Nephron (organoid): ENCODE measurements at regions not wholly inside any gene's neighbourhood (a gene's known extent, or its start where the extent isn't known, plus 50 kb on each side); places are given as distances from the start of the nearest gene placed in this dataset.

Experiments
- H3K27ac Mint-ChIP-seq, 3 experiments: 2 replicates each; pipeline ENCODE4 v1.8.0; 2020; ENCODE audit warnings: mixed read lengths in 3 of 3, mild to moderate bottlenecking in 2 of 3, moderate library complexity in 1 of 3
- H3K27me3 Mint-ChIP-seq: 2 replicates; pipeline ENCODE4 v1.8.0; 2021; ENCODE audit warnings: low read depth, mild to moderate bottlenecking, moderate library complexity, mixed read lengths
- H3K36me3 Mint-ChIP-seq: 2 replicates; pipeline ENCODE4 v1.8.0; 2020; ENCODE audit warnings: low read depth, mixed read lengths
- H3K4me1 Mint-ChIP-seq: 2 replicates; pipeline ENCODE4 v1.8.0; 2020; ENCODE audit warnings: mixed read lengths
- H3K4me3 Mint-ChIP-seq, 3 experiments: 2 replicates each; pipeline ENCODE4 v1.8.0; 2020; ENCODE audit warnings: mild to moderate bottlenecking in 3 of 3, mixed read lengths in 3 of 3, moderate library complexity in 2 of 3
- H3K9me3 Mint-ChIP-seq: 2 replicates; pipeline ENCODE4 v1.8.0; 2020; ENCODE audit warnings: mixed read lengths
- TF ChIP-seq, protein P1 (sequence below), 3 experiments: fragments of 200-600 bp; sonication (generic); IDR thresholded peaks; one replicate each; pipeline ENCODE4 v1.5.0; 2021; ENCODE audit warnings: antibody characterized with exemption in 3 of 3; ENCODE audit not compliant: unreplicated experiment in 3 of 3

GRCh38 chr15:96593735-96594134, 263.2 kb downstream of the NR2F2 start:
- TF ChIP-seq, protein P1, sequence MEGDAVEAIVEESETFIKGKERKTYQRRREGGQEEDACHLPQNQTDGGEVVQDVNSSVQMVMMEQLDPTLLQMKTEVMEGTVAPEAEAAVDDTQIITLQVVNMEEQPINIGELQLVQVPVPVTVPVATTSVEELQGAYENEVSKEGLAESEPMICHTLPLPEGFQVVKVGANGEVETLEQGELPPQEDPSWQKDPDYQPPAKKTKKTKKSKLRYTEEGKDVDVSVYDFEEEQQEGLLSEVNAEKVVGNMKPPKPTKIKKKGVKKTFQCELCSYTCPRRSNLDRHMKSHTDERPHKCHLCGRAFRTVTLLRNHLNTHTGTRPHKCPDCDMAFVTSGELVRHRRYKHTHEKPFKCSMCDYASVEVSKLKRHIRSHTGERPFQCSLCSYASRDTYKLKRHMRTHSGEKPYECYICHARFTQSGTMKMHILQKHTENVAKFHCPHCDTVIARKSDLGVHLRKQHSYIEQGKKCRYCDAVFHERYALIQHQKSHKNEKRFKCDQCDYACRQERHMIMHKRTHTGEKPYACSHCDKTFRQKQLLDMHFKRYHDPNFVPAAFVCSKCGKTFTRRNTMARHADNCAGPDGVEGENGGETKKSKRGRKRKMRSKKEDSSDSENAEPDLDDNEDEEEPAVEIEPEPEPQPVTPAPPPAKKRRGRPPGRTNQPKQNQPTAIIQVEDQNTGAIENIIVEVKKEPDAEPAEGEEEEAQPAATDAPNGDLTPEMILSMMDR (IDR thresholded peaks at IDR 0.05; ENCODE audit: unreplicated experiment in 3 of 3), result no peak
- Mint-ChIP-seq H3K27me3 (peaks cover 5% of the 10 kb centered on the region), H3K27ac (no peak overlapping the region), H3K9me3 (no peaks in the 10 kb centered on the region), H3K4me3 (no peak overlapping the region), H3K4me1 (no peaks in the 10 kb centered on the region), H3K36me3 (no peaks in the 10 kb centered on the region)

DNA sequence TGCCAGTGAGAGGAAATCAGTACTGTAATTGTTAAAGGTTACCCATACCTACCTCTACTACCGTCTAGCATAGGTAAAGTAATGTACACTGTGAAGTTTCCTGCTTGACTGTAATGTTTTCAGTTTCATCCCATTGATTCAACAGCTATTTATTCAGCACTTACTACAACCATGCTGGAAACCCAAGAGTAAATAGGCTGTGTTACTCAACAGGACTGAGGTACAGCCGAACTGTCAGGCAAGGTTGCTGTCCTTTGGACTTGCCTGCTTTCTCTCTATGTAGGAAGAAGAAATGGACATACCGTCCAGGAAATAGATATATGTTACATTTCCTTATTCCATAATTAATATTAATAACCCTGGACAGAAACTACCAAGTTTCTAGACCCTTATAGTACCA, 265.5 kb downstream of the NR2F2 start:
- H3K4me1 Mint-ChIP-seq, result no peaks in the 10 kb centered on the region
- H3K9me3 Mint-ChIP-seq, result no peaks in the 10 kb centered on the region
- TF ChIP-seq, protein P1 (IDR thresholded peaks at IDR 0.05; ENCODE audit: unreplicated experiment in 3 of 3), result no peak
- H3K27me3 Mint-ChIP-seq, result peaks cover 4% of the 10 kb centered on the region
- no peak overlapping the region for H3K27ac Mint-ChIP-seq
- H3K36me3 Mint-ChIP-seq, result no peaks in the 10 kb centered on the region
- H3K4me3 Mint-ChIP-seq, result no peak overlapping the region

GRCh38 chr15:96598514-96598913, 268.0 kb downstream of the NR2F2 start:
- Mint-ChIP-seq H3K4me3 (no peak overlapping the region), H3K27me3 (peaks cover 4% of the 10 kb centered on the region), H3K36me3 (no peaks in the 10 kb centered on the region), H3K27ac (no peak overlapping the region), H3K9me3 (no peaks in the 10 kb centered on the region), H3K4me1 (no peaks in the 10 kb centered on the region)
- TF ChIP-seq, protein P1 (IDR thresholded peaks at IDR 0.05; ENCODE audit: unreplicated experiment in 3 of 3), result no peak

DNA sequence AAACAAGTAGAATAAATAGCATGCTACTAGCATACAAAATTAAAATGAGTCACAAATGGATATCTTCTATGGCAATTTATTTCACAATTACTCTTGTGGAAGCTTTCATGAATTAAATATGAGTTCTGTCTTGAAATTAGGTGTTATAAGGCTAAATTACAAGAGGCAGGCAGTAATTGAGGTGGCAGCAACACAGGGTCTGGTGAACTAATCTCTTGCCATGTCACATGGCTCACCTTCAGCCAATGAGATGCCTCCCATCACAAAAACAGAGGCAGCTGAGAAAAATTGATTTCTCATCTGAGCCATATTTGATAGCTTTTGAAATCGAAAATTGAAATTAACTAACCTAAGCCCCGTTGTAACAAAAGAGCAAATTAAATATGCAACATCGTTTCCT, 268.8 kb downstream of the NR2F2 start:
- no peak overlapping the region for H3K27ac Mint-ChIP-seq
- TF ChIP-seq, protein P1 (IDR thresholded peaks at IDR 0.05; ENCODE audit: unreplicated experiment in 3 of 3), result no peak

GRCh38 chr15:96600350-96600749, 269.9 kb downstream of the NR2F2 start:
- Mint-ChIP-seq H3K4me1 (no peaks in the 10 kb centered on the region), H3K36me3 (no peaks in the 10 kb centered on the region), H3K27ac (no peak overlapping the region), H3K9me3 (no peaks in the 10 kb centered on the region), H3K27me3 (no peaks in the 10 kb centered on the region), H3K4me3 (no peak overlapping the region)
- TF ChIP-seq, protein P1 (IDR thresholded peaks at IDR 0.05; ENCODE audit: unreplicated experiment in 3 of 3), result no peak

More for the DNA sequence above, 268.8 kb downstream of the NR2F2 start:
- Mint-ChIP-seq H3K9me3 (no peaks in the 10 kb centered on the region), H3K36me3 (no peaks in the 10 kb centered on the region), H3K4me1 (no peaks in the 10 kb centered on the region), H3K4me3 (no peak overlapping the region), H3K27me3 (peaks cover 4% of the 10 kb centered on the region)

DNA sequence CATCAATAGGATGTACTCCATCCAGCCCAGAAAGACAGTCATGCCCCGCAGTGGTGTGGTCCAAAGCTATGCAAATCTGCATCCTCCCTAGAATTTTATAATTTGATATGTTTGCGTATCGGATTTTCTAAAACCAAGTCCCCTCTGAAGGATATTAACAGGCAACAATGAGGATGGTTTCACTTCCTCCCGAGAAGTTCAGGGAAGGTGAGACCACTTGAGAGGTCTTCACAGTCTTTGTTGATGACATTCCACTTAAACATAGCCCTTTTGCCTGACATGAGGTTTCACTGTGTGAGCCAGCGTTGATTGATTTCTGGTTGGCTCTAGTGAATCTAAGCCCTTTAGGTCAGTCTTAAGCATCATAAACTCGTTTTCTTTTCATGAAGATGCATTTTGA, 276.1 kb downstream of the NR2F2 start:
- Mint-ChIP-seq H3K9me3 (no peaks in the 10 kb centered on the region), H3K27ac (no peak overlapping the region), H3K27me3 (peaks cover 3% of the 10 kb centered on the region), H3K4me1 (no peaks in the 10 kb centered on the region), H3K36me3 (no peaks in the 10 kb centered on the region), H3K4me3 (no peak overlapping the region)
- TF ChIP-seq, protein P1 (IDR thresholded peaks at IDR 0.05; ENCODE audit: unreplicated experiment in 3 of 3), result no peak
